HG03520 (cell line): ENCODE measurements at regions not wholly inside any gene's neighbourhood (a gene's known extent, or its start where the extent isn't known, plus 50 kb on each side); places are given as distances from the start of the nearest gene placed in this dataset.
"Not testable (repeated sequence)": the region's sequence is repeated elsewhere in the genome, so short reads cannot be mapped to it uniquely, and the experiment has no call there.

Experiments used
- ATAC-seq: cut with Tn5 transposase; IDR thresholded peaks from one replicate; pipeline ENCODE4 v1.9.1; 2021; ENCODE audit warnings: mild to moderate bottlenecking, moderate library complexity; ENCODE audit not compliant: unreplicated experiment

- ATAC-seq = no peak
Measured at GRCh38 chr10:52598936-52599335, 173.6 kb downstream of the MBL2 start.

GRCh38 chr10:52599551-52600200 is 172.9 kb downstream of the MBL2 start:
- ATAC-seq = no peak

GRCh38 chr10:52604131-52604530 is 168.5 kb downstream of the MBL2 start:
- not testable (repeated sequence) for ATAC-seq

GRCh38 chr10:52609071-52609470 is 163.5 kb downstream of the MBL2 start:
- no peak for ATAC-seq

- ATAC-seq = no peak
Measured at GRCh38 chr10:52609626-52610240, 162.9 kb downstream of the MBL2 start.

- no peak for ATAC-seq
Measured at GRCh38 chr10:52615331-52615730, 157.3 kb downstream of the MBL2 start.

- ATAC-seq = no peak
Measured at GRCh38 chr10:52615756-52616394, 156.7 kb downstream of the MBL2 start.

GRCh38 chr10:52616395-52616764 is 156.2 kb downstream of the MBL2 start:
- no peak for ATAC-seq

- ATAC-seq = no peak
Measured at GRCh38 chr10:52617346-52617745, 155.2 kb downstream of the MBL2 start.

- no peak for ATAC-seq
Measured at GRCh38 chr10:52619052-52619451, 153.5 kb downstream of the MBL2 start.

GRCh38 chr10:52621635-52622079 is 150.9 kb downstream of the MBL2 start:
- no peak for ATAC-seq

- ATAC-seq = no peak
Measured at GRCh38 chr10:52623761-52624160, 148.8 kb downstream of the MBL2 start.

GRCh38 chr10:52627279-52627678 is 145.3 kb downstream of the MBL2 start:
- ATAC-seq = no peak

GRCh38 chr10:52631146-52631545 is 141.4 kb downstream of the MBL2 start:
- ATAC-seq = no peak

GRCh38 chr10:52631648-52632047 is 140.9 kb downstream of the MBL2 start:
- no peak for ATAC-seq

- no peak for ATAC-seq
Measured at GRCh38 chr10:52632591-52632990, 140.0 kb downstream of the MBL2 start.

- ATAC-seq = no peak
Measured at GRCh38 chr10:52633266-52633665, 139.3 kb downstream of the MBL2 start.

GRCh38 chr10:52635651-52636050 is 136.9 kb downstream of the MBL2 start:
- no peak for ATAC-seq

GRCh38 chr10:52636874-52637273 is 135.7 kb downstream of the MBL2 start:
- no peak for ATAC-seq

- no peak for ATAC-seq
Measured at GRCh38 chr10:52637592-52637991, 135.0 kb downstream of the MBL2 start.

GRCh38 chr10:52639652-52640051 is 132.9 kb downstream of the MBL2 start:
- no peak for ATAC-seq

GRCh38 chr10:52642208-52642607 is 130.4 kb downstream of the MBL2 start:
- ATAC-seq = no peak
